Lower leg skin (tissue), 4 donors: ENCODE measurements at regions not wholly inside any gene's neighbourhood (a gene's known extent, or its start where the extent isn't known, plus 50 kb on each side); places are given as distances from the start of the nearest gene placed in this dataset.

Source experiments
- DNase-seq, 2 donors: peaks; one replicate each; pipeline ENCODE4 v3.0.0-alpha.2; 2019; ENCODE audit warnings: low spot score in 2 of 2
- H3K4me3 ChIP-seq: fragments of 200-600 bp; sonication (generic); 2 replicates; pipeline ENCODE4 v1.5.1; 2017; ENCODE audit warnings: mild to moderate bottlenecking, low read depth; ENCODE audit not compliant: poor library complexity, severe bottlenecking
- POLR2A ChIP-seq, 2 donors: fragments of 450-650 bp; IDR thresholded peaks; one replicate each; pipeline ENCODE4 v1.6.1; 2016 to 2017; ENCODE audit warnings: antibody characterized with exemption in 2 of 2, mild to moderate bottlenecking in 1 of 2, moderate library complexity in 1 of 2
- WGBS, 2 donors: methylation state at CpG; one replicate each; pipeline ENCODE4 v1.1.5; 2018; 5-methylcytosine and 5-hydroxymethylcytosine counted together
- intact Hi-C: fragments of 100-400 bp; cut with DNase I; formaldehyde crosslinking; loops from one replicate; pipeline ENCODE4 v1.15.0; 2023; ENCODE audit warnings: low total_unique reads
- TF ChIP-seq, protein P1 (sequence below), 3 donors: fragments of 450-650 bp; IDR thresholded peaks; one replicate each; pipeline ENCODE4 v1.5.1; 2016; ENCODE audit warnings: antibody characterized with exemption in 3 of 3, mild to moderate bottlenecking in 3 of 3, moderate library complexity in 2 of 3

DNA sequence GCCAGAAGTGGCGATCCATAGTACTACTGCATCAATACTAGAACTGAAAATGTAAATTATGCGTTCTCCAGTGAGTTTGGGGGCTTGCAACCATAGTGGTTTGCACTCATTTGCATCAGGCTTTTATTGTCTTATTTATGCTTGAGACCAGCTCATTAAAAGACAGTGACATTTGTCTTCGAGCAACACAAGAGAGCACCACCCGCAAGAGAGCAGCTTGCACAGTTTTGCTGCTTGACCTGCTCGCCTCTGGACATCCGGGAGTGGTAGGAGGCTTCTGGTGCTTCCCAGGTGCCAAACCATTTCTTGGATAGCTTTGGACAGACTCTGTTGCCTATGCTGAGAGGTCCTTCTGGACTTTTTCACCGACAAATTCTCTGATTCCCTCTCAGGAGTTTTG is 294.6 kb downstream of the MEX3B start:
- 77 to 83% methylated on average over 7 of the region's 7 CpGs for WGBS, 2 donors
- intact Hi-C loops = no loop called here
- DNase-seq = no peak
- no peak overlapping the region for H3K4me3 ChIP-seq
- no peak for TF ChIP-seq POLR2A (IDR thresholded peaks at IDR 0.05)
- TF ChIP-seq, protein P1, sequence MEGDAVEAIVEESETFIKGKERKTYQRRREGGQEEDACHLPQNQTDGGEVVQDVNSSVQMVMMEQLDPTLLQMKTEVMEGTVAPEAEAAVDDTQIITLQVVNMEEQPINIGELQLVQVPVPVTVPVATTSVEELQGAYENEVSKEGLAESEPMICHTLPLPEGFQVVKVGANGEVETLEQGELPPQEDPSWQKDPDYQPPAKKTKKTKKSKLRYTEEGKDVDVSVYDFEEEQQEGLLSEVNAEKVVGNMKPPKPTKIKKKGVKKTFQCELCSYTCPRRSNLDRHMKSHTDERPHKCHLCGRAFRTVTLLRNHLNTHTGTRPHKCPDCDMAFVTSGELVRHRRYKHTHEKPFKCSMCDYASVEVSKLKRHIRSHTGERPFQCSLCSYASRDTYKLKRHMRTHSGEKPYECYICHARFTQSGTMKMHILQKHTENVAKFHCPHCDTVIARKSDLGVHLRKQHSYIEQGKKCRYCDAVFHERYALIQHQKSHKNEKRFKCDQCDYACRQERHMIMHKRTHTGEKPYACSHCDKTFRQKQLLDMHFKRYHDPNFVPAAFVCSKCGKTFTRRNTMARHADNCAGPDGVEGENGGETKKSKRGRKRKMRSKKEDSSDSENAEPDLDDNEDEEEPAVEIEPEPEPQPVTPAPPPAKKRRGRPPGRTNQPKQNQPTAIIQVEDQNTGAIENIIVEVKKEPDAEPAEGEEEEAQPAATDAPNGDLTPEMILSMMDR (IDR thresholded peaks at IDR 0.05) = no peak

DNA sequence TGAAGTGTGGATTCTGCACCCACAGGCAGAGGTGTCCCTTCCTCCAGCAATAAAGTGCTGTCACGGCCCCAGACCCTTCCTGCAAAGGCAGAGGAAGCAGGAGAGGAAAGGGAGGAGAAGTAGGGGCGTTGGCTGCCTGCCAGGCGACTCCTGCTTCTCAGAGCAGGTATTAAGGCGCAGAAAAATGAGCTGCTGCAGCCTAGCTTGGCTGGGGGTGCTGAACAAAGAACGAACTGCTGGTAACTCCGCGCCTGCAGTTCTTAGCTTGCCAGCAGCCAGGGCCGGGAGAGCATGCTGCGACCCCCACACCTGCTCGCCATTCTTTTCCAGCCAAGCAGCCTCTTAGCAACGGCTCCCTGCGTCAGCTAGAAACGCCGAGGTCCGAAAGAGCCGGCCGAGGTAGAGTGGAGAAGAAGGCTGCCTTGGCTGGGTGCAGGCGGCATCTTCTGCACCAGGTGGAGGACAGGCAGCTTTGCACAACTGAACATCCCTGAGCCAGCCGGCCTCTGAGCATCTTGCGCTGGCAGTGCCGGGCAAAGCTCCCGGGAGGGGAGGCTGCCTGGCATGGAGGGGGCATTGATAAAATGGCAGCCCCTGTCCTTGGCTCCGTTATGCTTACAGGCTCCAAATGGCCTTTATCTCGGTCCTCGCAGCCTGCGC is 296.0 kb downstream of the MEX3B start:
- H3K4me3 ChIP-seq = no peak overlapping the region
- DNase-seq = no peak
- intact Hi-C loops = no loop called here
- 79 to 82% methylated on average over 26 of the region's 26 CpGs for WGBS, 2 donors
- no peak for TF ChIP-seq POLR2A (IDR thresholded peaks at IDR 0.05)
- TF ChIP-seq, protein P1 (IDR thresholded peaks at IDR 0.05) = no peak

- H3K4me3 ChIP-seq = no peak overlapping the region
- intact Hi-C loops = no loop called here
- 59 to 82% methylated on average over 2 of the region's 2 CpGs for WGBS, 2 donors
- DNase-seq = no peak
- TF ChIP-seq, protein P1 (IDR thresholded peaks at IDR 0.05) = no peak
- TF ChIP-seq POLR2A (IDR thresholded peaks at IDR 0.05) = no peak
Measured at GRCh38 chr15:81747482-81747881, 298.3 kb downstream of the MEX3B start.

DNA sequence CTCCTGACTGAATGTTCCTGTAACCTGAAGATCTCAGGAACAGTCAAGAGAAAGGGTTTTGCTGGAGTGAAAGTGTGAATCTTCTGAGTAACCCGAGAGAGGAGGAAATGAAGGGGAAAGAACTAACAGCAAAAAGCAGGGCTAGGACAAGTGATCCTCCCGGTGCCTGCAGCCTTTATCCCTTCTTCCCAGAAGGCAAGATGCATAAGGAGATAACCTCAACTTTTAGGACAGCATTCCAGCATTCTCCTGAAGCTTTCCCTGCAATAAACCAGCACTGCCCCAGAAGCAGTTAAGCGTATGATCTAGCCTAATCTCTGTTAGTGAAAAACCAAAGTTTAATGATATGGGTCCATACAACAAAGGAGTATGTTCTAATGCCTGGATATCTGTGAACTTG is 298.8 kb downstream of the MEX3B start:
- no peak overlapping the region for H3K4me3 ChIP-seq
- DNase-seq = no peak
- WGBS, 2 donors = 62 to 68% methylated on average over 3 of the region's 3 CpGs
- intact Hi-C loops = no loop called here
- TF ChIP-seq POLR2A (IDR thresholded peaks at IDR 0.05) = no peak
- TF ChIP-seq, protein P1 (IDR thresholded peaks at IDR 0.05) = no peak

DNA sequence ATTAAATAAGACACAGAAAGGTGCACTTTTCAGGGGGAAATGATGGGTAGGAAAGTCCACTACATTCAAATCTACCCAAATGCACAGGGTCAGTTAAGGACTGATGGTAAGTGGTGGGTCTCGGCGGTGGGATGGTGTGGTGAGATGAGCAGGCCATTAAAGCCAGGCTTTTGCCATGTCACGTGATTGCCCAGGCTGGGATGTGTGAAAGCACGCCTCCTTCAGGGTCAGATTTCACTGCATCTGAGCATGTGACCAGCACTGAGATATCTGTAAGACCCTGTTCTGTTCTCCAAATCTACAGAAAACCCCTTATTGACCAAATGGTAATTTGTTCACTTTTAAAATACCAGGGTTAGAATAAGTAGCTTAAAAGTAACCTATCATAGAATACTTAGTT is 301.5 kb downstream of the MEX3B start:
- TF ChIP-seq, protein P1 (IDR thresholded peaks at IDR 0.05) = no peak
- TF ChIP-seq POLR2A (IDR thresholded peaks at IDR 0.05) = no peak
- WGBS, 2 donors = 95% methylated on average over 4 of the region's 4 CpGs
- H3K4me3 ChIP-seq = no peak overlapping the region
- no peak for DNase-seq
- intact Hi-C loops = no loop called here

GRCh38 chr15:81740416-81740815 is 305.4 kb downstream of the MEX3B start:
- TF ChIP-seq, protein P1 (IDR thresholded peaks at IDR 0.05) = no peak
- no peak for TF ChIP-seq POLR2A (IDR thresholded peaks at IDR 0.05)
- H3K4me3 ChIP-seq = no peak overlapping the region
- no peak for DNase-seq
- intact Hi-C loops = no loop called here
